NCI-H146 treated with DMSO at 0.1 percent for 48 hours (cell line): ENCODE measurements at regions not wholly inside any gene's neighbourhood (a gene's known extent, or its start where the extent isn't known, plus 50 kb on each side); places are given as distances from the start of the nearest gene placed in this dataset.

ENCODE experiments used
- DNase-seq: peaks from one replicate; lab custom pipeline; 2025; ENCODE audit not compliant: unreplicated experiment; lab: John Stamatoyannopoulos, UW

GRCh38 chr9:104417296-104417695 lies 86.8 kb upstream of the OR13F1 start:
- DNase-seq: no peak

- DNase-seq: no peak
These were observed 75.0 kb upstream of the OR13F1 start for GRCh38 chr9:104429031-104429546.

- no peak for DNase-seq
These were observed 69.0 kb upstream of the OR13F1 start for GRCh38 chr9:104435059-104435458.

GRCh38 chr9:104448036-104448435 lies 56.0 kb upstream of the OR13F1 start:
- DNase-seq: no peak
